GM18870 (cell line): ENCODE measurements at regions not wholly inside any gene's neighbourhood (a gene's known extent, or its start where the extent isn't known, plus 50 kb on each side); places are given as distances from the start of the nearest gene placed in this dataset.
"Not testable (repeated sequence)": the region's sequence is repeated elsewhere in the genome, so short reads cannot be mapped to it uniquely, and the experiment has no call there.

Experiments
- ATAC-seq: cut with Tn5 transposase; IDR thresholded peaks from one replicate; pipeline ENCODE4 v1.9.1; 2021; ENCODE audit warnings: moderate library complexity; ENCODE audit not compliant: unreplicated experiment

GRCh38 chr16:65315081-65315780 is 193.4 kb upstream of the CDH11 start:
- no peak for ATAC-seq

- ATAC-seq = no peak
These were observed 192.8 kb upstream of the CDH11 start for GRCh38 chr16:65314627-65315008.

GRCh38 chr16:65313936-65314626 is 192.2 kb upstream of the CDH11 start:
- no peak for ATAC-seq

GRCh38 chr16:65312795-65313194 is 190.9 kb upstream of the CDH11 start:
- no peak for ATAC-seq

- ATAC-seq = no peak
These were observed 190.2 kb upstream of the CDH11 start for GRCh38 chr16:65312071-65312470.

- ATAC-seq = not testable (repeated sequence)
These were observed 188.6 kb upstream of the CDH11 start for GRCh38 chr16:65310491-65310890.

- ATAC-seq = no peak
These were observed 187.5 kb upstream of the CDH11 start for GRCh38 chr16:65309354-65309753.

GRCh38 chr16:65308506-65308905 is 186.6 kb upstream of the CDH11 start:
- ATAC-seq = no peak

GRCh38 chr16:65307286-65307685 is 185.4 kb upstream of the CDH11 start:
- ATAC-seq = no peak

GRCh38 chr16:65306722-65307121 is 184.9 kb upstream of the CDH11 start:
- ATAC-seq = no peak

GRCh38 chr16:65306300-65306699 is 184.4 kb upstream of the CDH11 start:
- ATAC-seq = no peak

GRCh38 chr16:65305266-65305959 is 183.6 kb upstream of the CDH11 start:
- no peak for ATAC-seq

- no peak for ATAC-seq
These were observed 179.2 kb upstream of the CDH11 start for GRCh38 chr16:65301029-65301428.

- no peak for ATAC-seq
These were observed 175.6 kb upstream of the CDH11 start for GRCh38 chr16:65297453-65297852.

GRCh38 chr16:65295527-65295926 is 173.7 kb upstream of the CDH11 start:
- ATAC-seq = no peak

GRCh38 chr16:65294708-65295107 is 172.8 kb upstream of the CDH11 start:
- no peak for ATAC-seq

GRCh38 chr16:65294165-65294564 is 172.3 kb upstream of the CDH11 start:
- ATAC-seq = no peak

GRCh38 chr16:65289022-65289421 is 167.2 kb upstream of the CDH11 start:
- ATAC-seq = no peak

- ATAC-seq = no peak
These were observed 165.4 kb upstream of the CDH11 start for GRCh38 chr16:65287307-65287706.

- ATAC-seq = no peak
These were observed 163.5 kb upstream of the CDH11 start for GRCh38 chr16:65285128-65286048.

- ATAC-seq = no peak
These were observed 162.8 kb upstream of the CDH11 start for GRCh38 chr16:65284626-65285025.
